Liver (tissue), 8 donors: ENCODE measurements at regions not wholly inside any gene's neighbourhood (a gene's known extent, or its start where the extent isn't known, plus 50 kb on each side); places are given as distances from the start of the nearest gene placed in this dataset.

Experiments used
- DNase-seq: peaks from one replicate; pipeline ENCODE4 v3.0.0-alpha.2; 2017; ENCODE audit warnings: low spot score
- H3K27ac ChIP-seq, 2 donors: one replicate each; pipeline ENCODE4 v1.7.0; 2013; ENCODE audit warnings: inconsistent platforms in 2 of 2, low read length in 2 of 2, control low read depth in 1 of 2, low read depth in 1 of 2, mild to moderate bottlenecking in 1 of 2
- H3K27me3 ChIP-seq, 4 donors: one replicate each; pipeline versions ENCODE4 v1.6.1 to v1.7.0; 2013; ENCODE audit warnings: low read length in 3 of 4, inconsistent platforms in 1 of 4, mild to moderate bottlenecking in 1 of 4, moderate library complexity in 1 of 4; ENCODE audit not compliant: control insufficient read depth in 4 of 4, insufficient read depth in 4 of 4
- H3K36me3 ChIP-seq, 4 donors: one replicate each; pipeline versions ENCODE4 v1.6.1 to v1.7.0; 2013; ENCODE audit warnings: low read length in 3 of 4, mild to moderate bottlenecking in 3 of 4, low read depth in 1 of 4, moderate library complexity in 1 of 4; ENCODE audit not compliant: control insufficient read depth in 4 of 4, insufficient read depth in 3 of 4
- H3K4me1 ChIP-seq, 4 donors: one replicate each; pipeline versions ENCODE4 v1.6.1 to v1.7.0; 2013; ENCODE audit warnings: low read length in 3 of 4, mild to moderate bottlenecking in 3 of 4, moderate library complexity in 1 of 4; ENCODE audit not compliant: control insufficient read depth in 4 of 4, insufficient read depth in 4 of 4
- H3K4me3 ChIP-seq, 3 donors: one replicate each; pipeline versions ENCODE4 v1.6.1 to v1.7.0; 2013; ENCODE audit warnings: low read length in 3 of 3, control low read depth in 1 of 3, low read depth in 1 of 3, mild to moderate bottlenecking in 1 of 3
- H3K9ac ChIP-seq, 2 donors: one replicate each; pipeline ENCODE4 v1.7.0; 2013; ENCODE audit warnings: low read length in 2 of 2, mild to moderate bottlenecking in 2 of 2, moderate library complexity in 2 of 2, control low read depth in 1 of 2, low read depth in 1 of 2
- H3K9me3 ChIP-seq, 4 donors: one replicate each; pipeline versions ENCODE4 v1.6.1 to v1.7.0; 2013; ENCODE audit warnings: low read length in 3 of 4; ENCODE audit not compliant: control insufficient read depth in 4 of 4
- EGR1 ChIP-seq, 2 donors: IDR thresholded peaks; 2 replicates each; pipeline ENCODE4 v1.6.1; 2016 to 2018; ENCODE audit warnings: antibody characterized with exemption in 2 of 2, low read depth in 2 of 2
- FOXA1 ChIP-seq: IDR thresholded peaks from 2 replicates; pipeline ENCODE4 v1.6.1; 2016; ENCODE audit warnings: antibody characterized with exemption
- FOXA2 ChIP-seq: IDR thresholded peaks from 2 replicates; pipeline ENCODE4 v1.6.1; 2016; ENCODE audit warnings: antibody characterized with exemption
- GABPA ChIP-seq, 2 donors: IDR thresholded peaks in 1 of 2; conservative IDR thresholded peaks in 1 of 2; 2 replicates each; pipeline ENCODE4 v1.6.1; 2016; ENCODE audit warnings: antibody characterized with exemption in 2 of 2, mild to moderate bottlenecking in 1 of 2, moderate library complexity in 1 of 2
- HNF4A ChIP-seq, 2 donors: conservative IDR thresholded peaks; 2 replicates each; pipeline ENCODE4 v1.6.1; 2016; ENCODE audit warnings: antibody characterized with exemption in 2 of 2, mild to moderate bottlenecking in 2 of 2
- HNF4G ChIP-seq: IDR thresholded peaks from 2 replicates; pipeline ENCODE4 v1.6.1; 2016; ENCODE audit warnings: antibody characterized with exemption
- JUND ChIP-seq, 2 donors: IDR thresholded peaks; 2 replicates each; pipeline ENCODE4 v1.6.1; 2016; ENCODE audit warnings: antibody characterized with exemption in 2 of 2
- NR2F2 ChIP-seq: IDR thresholded peaks from 2 replicates; pipeline ENCODE4 v1.6.1; 2016; ENCODE audit warnings: antibody characterized with exemption
- TAF1 ChIP-seq: conservative IDR thresholded peaks from 2 replicates; pipeline ENCODE4 v1.6.1; 2016; ENCODE audit warnings: antibody characterized with exemption, mild to moderate bottlenecking
- YY1 ChIP-seq: IDR thresholded peaks from 2 replicates; pipeline ENCODE4 v1.6.1; 2016; ENCODE audit warnings: antibody characterized with exemption, mild to moderate bottlenecking
- WGBS: extraction: QIAGEN DNeasy Blood & Tissue Kit; methylation state at CpG from one replicate; pipeline ENCODE4 v1.1.7; 2013; 5-methylcytosine and 5-hydroxymethylcytosine counted together
- TF ChIP-seq, protein P1 (sequence below): IDR thresholded peaks from 2 replicates; pipeline ENCODE4 v1.6.1; 2016; ENCODE audit warnings: antibody characterized with exemption, mild to moderate bottlenecking
- TF ChIP-seq, protein P2 (sequence below): fragments of 150-350 bp; IDR thresholded peaks from 2 replicates; pipeline ENCODE4 v1.5.1; 2017; ENCODE audit warnings: improper control_type of control experiment, low read depth, low read length; ENCODE audit not compliant: missing input control
- donor health status: healthy.
- donor health status: healthy.
- donor health status: healthy.
- donor health status: healthy.
- donor health status: healthy.

DNA sequence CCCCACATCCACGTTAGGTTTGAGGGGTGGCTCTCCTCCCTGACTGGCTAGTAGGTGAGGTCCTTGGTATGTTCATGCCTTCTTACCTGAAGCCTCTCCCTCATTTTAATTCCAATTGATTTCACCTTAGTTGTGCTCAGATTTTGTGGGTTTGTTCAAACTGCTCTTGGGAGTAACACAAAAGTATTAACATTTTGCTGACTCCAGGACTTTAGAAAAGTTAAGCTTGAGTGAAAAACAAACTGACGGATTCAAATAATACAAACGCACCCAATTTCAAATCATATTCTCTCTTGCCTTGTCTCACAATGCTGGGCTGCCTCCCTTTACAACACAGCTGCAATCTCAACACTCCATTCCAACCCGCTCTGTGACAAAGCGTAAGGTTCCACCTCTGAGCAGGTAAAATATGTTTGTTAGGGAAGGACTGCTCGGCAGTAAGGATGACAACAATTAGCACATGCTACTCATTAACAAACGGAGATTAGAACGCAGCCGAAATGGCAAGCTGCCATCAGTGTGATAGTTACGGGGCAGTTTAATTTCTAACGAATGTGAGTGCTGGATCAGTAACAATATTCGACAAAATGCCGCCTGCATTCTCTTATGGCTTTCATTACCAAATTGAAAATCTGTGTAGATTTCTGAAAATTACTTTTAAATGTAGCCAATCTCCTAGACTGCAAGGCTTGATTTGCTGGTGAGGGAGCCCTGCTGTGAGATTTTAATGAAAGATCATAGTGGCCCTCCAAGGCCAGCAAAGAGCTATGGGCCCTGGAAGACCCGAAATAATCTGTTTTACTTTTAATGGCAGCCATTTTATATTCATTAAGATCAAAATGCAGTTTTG lies 730.6 kb upstream of the FANCL start:
- Histone ChIP-seq H3K27ac (no peak overlapping the region), H3K36me3 (no peaks in the 10 kb centered on the region), H3K4me1 (no peaks in the 10 kb centered on the region), H3K9ac (no peak overlapping the region), H3K9me3 (no peaks in the 10 kb centered on the region), H3K27me3 (no peaks in the 10 kb centered on the region), H3K4me3 (no peak overlapping the region)
- TF ChIP-seq HNF4G = no peak
- TF ChIP-seq TAF1 = no peak
- TF ChIP-seq NR2F2 = no peak
- TF ChIP-seq, protein P1, sequence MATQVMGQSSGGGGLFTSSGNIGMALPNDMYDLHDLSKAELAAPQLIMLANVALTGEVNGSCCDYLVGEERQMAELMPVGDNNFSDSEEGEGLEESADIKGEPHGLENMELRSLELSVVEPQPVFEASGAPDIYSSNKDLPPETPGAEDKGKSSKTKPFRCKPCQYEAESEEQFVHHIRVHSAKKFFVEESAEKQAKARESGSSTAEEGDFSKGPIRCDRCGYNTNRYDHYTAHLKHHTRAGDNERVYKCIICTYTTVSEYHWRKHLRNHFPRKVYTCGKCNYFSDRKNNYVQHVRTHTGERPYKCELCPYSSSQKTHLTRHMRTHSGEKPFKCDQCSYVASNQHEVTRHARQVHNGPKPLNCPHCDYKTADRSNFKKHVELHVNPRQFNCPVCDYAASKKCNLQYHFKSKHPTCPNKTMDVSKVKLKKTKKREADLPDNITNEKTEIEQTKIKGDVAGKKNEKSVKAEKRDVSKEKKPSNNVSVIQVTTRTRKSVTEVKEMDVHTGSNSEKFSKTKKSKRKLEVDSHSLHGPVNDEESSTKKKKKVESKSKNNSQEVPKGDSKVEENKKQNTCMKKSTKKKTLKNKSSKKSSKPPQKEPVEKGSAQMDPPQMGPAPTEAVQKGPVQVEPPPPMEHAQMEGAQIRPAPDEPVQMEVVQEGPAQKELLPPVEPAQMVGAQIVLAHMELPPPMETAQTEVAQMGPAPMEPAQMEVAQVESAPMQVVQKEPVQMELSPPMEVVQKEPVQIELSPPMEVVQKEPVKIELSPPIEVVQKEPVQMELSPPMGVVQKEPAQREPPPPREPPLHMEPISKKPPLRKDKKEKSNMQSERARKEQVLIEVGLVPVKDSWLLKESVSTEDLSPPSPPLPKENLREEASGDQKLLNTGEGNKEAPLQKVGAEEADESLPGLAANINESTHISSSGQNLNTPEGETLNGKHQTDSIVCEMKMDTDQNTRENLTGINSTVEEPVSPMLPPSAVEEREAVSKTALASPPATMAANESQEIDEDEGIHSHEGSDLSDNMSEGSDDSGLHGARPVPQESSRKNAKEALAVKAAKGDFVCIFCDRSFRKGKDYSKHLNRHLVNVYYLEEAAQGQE = no peak
- TF ChIP-seq FOXA1 = no peak
- no peak for TF ChIP-seq GABPA (IDR thresholded peaks at IDR 0.05 in 1 of 2, conservative IDR thresholded peaks at IDR 0.05 in 1 of 2)
- no peak for TF ChIP-seq JUND (IDR thresholded peaks at IDR 0.05)
- DNase-seq = no peak
- 82% methylated on average over 14 of the region's 14 CpGs for WGBS

DNA sequence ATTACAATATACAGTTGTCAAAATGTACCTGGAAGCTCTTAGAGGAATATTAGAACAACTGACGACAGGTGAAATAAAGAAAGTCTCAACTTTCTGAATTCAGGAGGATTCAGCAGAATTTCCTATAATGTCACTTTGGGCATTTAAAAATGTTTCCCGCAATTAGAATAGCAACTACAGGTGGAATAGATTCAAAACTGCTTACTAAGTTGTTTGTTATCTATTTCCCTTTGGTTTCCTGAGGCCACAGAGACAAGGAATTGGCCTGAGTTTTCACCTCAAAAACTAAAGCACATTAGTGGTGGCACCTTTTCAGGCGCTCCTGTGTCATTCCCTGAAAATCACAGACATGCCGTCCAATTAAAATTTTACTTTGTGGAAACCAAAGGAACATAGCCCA lies 729.2 kb upstream of the FANCL start:
- no peak overlapping the region for H3K4me3 ChIP-seq
- H3K27me3 ChIP-seq = no peaks in the 10 kb centered on the region
- DNase-seq = no peak
- 79% methylated on average over 4 of the region's 4 CpGs for WGBS
- no peak overlapping the region for H3K9ac ChIP-seq
- H3K36me3 ChIP-seq = no peaks in the 10 kb centered on the region
- no peak for TF ChIP-seq HNF4A (conservative IDR thresholded peaks at IDR 0.05)
- no peak for TF ChIP-seq GABPA (IDR thresholded peaks at IDR 0.05 in 1 of 2, conservative IDR thresholded peaks at IDR 0.05 in 1 of 2)
- TF ChIP-seq TAF1 = no peak
- TF ChIP-seq, protein P2, sequence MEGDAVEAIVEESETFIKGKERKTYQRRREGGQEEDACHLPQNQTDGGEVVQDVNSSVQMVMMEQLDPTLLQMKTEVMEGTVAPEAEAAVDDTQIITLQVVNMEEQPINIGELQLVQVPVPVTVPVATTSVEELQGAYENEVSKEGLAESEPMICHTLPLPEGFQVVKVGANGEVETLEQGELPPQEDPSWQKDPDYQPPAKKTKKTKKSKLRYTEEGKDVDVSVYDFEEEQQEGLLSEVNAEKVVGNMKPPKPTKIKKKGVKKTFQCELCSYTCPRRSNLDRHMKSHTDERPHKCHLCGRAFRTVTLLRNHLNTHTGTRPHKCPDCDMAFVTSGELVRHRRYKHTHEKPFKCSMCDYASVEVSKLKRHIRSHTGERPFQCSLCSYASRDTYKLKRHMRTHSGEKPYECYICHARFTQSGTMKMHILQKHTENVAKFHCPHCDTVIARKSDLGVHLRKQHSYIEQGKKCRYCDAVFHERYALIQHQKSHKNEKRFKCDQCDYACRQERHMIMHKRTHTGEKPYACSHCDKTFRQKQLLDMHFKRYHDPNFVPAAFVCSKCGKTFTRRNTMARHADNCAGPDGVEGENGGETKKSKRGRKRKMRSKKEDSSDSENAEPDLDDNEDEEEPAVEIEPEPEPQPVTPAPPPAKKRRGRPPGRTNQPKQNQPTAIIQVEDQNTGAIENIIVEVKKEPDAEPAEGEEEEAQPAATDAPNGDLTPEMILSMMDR = no peak
- H3K27ac ChIP-seq = no peak overlapping the region
- no peaks in the 10 kb centered on the region for H3K9me3 ChIP-seq
- H3K4me1 ChIP-seq = peaks cover 0 to 6% (median 3%) of the 10 kb centered on the region in 4 donors

DNA sequence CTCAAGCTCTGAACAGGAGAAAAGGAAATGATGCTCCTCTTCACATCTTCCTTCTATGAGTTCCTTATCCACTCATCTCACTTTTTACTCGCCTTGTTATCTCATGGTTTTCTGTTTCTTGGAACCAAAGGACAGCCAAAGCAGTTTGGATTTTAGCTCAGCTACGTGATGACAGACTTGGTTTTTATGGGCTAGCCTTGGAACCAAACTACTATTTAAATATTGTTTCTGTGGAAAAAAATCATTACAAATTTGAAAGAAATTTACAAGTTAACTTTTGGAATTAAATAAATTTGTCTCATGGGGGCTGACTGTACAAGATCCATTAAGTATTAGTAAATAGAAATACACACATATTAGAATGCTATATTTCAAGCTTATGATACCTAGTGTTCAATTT lies 727.8 kb upstream of the FANCL start:
- no peak overlapping the region for H3K9ac ChIP-seq
- H3K27ac ChIP-seq = no peak overlapping the region
- H3K4me1 ChIP-seq = peaks cover 0 to 10% (median 6%) of the 10 kb centered on the region in 4 donors
- DNase-seq = no peak
- H3K4me3 ChIP-seq = no peak overlapping the region
- no peaks in the 10 kb centered on the region for H3K27me3 ChIP-seq
- H3K9me3 ChIP-seq = no peaks in the 10 kb centered on the region
- WGBS = 90% methylated on average over 2 of the region's 2 CpGs
- no peaks in the 10 kb centered on the region for H3K36me3 ChIP-seq
- TF ChIP-seq, protein P2 = no peak
- TF ChIP-seq TAF1 (no peak), YY1 (no peak), FOXA2 (no peak), EGR1 (IDR thresholded peaks at IDR 0.05; ENCODE audit: low read depth in 2 of 2) (no peak), NR2F2 (no peak)
- TF ChIP-seq, protein P1 = no peak
